ENCODE measurements at regions not wholly inside any gene's neighbourhood (a gene's known extent, or its start where the extent isn't known, plus 50 kb on each side); places are given as distances from the start of the nearest gene placed in this dataset.

DNA sequence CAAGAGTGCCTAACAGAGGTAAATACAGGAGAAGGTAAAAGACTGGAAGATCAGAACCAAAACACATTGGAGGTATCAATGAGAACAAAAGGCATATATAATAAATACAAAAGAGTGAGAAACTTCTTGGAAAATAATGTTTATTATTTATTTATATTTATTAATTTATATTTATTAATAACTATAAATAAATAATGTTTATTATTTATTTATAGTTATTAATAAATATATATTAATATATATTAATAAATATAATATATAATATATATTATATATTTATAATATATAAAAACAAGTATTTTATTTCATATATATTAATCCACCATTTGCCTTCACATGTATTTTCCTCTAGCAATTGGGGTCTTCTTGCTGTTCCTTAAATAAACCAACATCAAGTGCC, 391.9 kb downstream of the GPATCH2 start:
- DNase-seq (ENCODE audit: low spot score) = no peak
- intact Hi-C loops (cut with DNase I) = no loop called here

- DNase-seq (ENCODE audit: low spot score) = no peak
- intact Hi-C loops (cut with DNase I) = no loop called here
Observed at GRCh38 chr1:217230412-217230811, 400.5 kb downstream of the GPATCH2 start.

- no peak for DNase-seq (ENCODE audit: low spot score)
- intact Hi-C loops (cut with DNase I) = no loop called here
Observed at GRCh38 chr1:217228689-217229088, 402.2 kb downstream of the GPATCH2 start.

- DNase-seq (ENCODE audit: low spot score) = no peak
- intact Hi-C loops (cut with DNase I) = no loop called here
Observed at GRCh38 chr1:217224201-217224600, 406.7 kb downstream of the GPATCH2 start.

DNA sequence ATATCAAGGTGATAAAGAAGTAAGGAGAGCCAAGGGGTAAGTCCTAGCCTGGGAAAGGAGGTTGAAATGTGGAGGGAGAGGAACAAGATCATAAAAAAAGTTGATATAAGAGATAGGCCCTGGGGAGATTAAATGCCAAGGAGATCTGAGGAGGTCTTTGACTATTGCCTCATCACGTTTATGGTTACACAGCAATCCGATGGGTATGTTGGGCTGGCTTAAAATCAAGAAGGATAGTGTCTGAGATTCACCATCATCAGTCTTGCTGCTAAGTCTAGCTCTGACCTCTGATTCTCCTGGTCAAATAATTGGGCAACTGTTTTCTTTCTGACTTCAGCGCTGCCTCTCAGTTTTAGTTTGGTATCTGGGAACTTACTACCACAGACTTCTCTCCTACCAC, 416.3 kb downstream of the GPATCH2 start:
- DNase-seq (ENCODE audit: low spot score) = no peak
- intact Hi-C loops (cut with DNase I) = no loop called here

GRCh38 chr1:217211486-217211885, 419.4 kb downstream of the GPATCH2 start:
- intact Hi-C loops (cut with DNase I) = no loop called here
- no peak for DNase-seq (ENCODE audit: low spot score)

- intact Hi-C loops (cut with DNase I) = no loop called here
- no peak for DNase-seq (ENCODE audit: low spot score)
Observed at GRCh38 chr1:217205578-217205977, 425.3 kb downstream of the GPATCH2 start.

- intact Hi-C loops (cut with DNase I) = no loop called here
Observed at GRCh38 chr1:217196616-217197015, 434.3 kb downstream of the GPATCH2 start.

DNA sequence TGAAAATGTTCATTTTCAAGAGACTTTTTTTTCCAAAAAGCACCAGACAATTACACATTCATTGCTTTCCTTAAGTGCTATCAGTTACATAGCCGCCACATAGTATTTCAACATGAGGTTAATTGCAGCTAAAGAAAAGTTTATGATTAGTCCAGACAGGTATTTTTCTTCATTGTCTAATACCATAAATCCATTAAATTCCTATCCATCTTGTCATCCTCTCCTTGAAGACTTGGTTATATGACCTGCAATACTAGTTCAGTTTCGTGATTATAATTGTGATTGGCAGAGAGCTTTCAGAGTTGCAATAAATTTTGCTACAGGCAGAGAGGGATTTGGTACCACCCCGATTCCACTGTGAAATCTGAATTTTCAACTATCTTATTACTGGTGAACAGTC, 437.7 kb downstream of the GPATCH2 start:
- intact Hi-C loops (cut with DNase I) = no loop called here
- no peak for DNase-seq (ENCODE audit: low spot score)

More at GRCh38 chr1:217196616-217197015, 434.3 kb downstream of the GPATCH2 start:
- no peak for DNase-seq (ENCODE audit: low spot score)

DNA sequence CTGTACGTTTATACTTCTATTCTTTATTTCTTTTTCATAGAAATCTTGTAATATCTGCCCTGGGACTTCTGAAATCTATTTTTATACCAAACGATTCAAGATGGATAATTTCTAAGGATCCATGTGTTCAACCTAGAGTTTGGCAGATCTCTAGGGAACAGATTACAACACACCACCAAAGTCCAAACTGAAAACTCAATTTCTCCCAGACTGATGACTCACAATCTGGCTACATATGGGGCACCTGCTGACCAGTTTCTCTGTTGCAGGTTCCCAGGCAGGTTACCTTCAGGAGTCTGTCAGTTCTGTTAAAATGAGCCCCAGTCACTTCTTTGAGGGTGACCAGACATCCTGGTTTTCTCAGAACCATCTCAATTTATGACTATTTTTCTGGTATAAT, 439.4 kb downstream of the GPATCH2 start:
- no peak for DNase-seq (ENCODE audit: low spot score)
- intact Hi-C loops (cut with DNase I) = no loop called here

DNA sequence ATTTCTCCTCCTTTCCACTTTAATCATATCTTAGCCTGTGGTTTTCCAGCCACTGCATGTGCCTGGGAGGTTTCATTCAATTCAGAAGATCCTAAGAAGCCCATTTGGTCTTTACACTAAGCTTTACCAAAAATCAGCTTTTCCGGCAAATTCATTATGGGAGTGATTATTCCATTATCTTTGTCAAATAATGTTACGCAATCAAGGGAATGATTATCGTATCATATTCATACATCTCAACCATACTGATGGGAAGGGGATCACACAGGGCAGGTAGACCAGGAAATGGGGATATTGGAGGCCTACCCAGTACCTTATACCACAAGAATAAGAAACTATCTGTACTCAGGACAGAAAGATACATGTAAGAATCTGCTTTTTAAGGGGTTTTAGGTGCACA, 440.5 kb downstream of the GPATCH2 start:
- intact Hi-C loops (cut with DNase I) = no loop called here
- no peak for DNase-seq (ENCODE audit: low spot score)

DNA sequence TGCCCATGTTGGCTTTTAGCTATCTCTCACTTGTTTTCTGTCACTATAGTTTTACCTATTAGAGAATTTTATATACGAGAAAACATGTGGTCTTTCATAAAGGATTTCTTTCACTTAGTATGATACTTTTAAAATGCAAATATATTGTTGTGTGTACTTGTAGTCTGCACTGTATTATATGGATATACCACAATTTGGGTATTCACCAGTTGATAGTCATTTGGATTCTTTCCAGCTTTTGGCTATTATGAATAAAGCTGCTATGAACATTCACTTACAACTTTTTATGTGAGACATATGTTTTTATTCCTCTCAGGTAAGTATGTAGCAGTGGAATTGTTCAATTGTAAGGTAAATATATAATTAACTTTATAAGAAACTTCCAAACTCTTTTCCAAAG, 441.5 kb downstream of the GPATCH2 start:
- intact Hi-C loops (cut with DNase I) = no loop called here

DNA sequence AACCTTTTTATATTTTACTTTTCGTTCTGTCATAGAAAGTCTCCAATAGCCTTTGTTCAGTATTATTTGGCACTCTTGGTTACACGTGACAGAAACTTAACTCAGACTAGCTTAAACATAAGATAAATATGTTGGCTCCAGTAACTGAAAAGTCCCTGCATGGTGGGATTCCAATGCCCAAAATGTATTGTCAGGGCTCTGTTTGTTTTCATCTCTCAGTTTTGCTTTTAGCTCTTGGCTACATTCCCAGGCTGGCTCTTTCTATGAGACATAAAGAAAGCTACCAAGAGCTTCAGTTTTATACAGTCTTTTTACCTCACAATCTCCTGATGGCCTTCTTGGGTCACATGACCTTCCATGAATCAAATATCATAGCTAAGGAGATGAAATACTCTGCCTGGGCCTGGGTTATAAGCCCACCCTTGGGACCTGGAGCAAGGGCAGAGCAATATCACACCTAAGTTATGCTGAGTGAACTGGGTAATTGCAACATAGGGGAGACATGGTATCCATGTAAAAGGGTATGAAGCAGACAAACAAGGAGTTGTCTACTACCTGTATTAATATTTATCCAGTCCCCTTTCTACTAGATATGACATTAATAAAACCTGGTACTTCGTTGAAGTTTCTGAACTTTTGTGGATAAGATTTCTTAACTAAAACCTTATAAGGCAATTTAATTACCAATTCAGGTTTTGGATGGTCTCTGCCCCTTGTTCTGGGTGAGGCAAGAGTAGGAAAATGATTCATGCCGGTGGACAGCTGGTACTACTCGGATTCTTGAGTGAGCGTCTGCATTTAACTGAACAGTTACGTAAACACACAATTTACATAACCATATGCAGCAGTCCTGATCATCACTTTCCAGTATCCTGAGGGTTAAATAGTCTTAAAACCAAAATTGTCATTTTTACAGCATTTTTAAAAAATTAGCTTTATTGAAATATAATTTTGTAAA, 442.3 kb downstream of the GPATCH2 start:
- intact Hi-C loops (cut with DNase I) = loop anchor here (1.0 kb wide), 1 partner anchor 48 kb away; no protein-coding TSS in a partner anchor
- DNase-seq (ENCODE audit: low spot score) = no peak

More for the DNA sequence above, 441.5 kb downstream of the GPATCH2 start:
- DNase-seq (ENCODE audit: low spot score) = no peak

- DNase-seq (ENCODE audit: low spot score) = no peak
- intact Hi-C loops (cut with DNase I) = no loop called here
Observed at GRCh38 chr1:217186664-217187063, 444.2 kb downstream of the GPATCH2 start.

DNA sequence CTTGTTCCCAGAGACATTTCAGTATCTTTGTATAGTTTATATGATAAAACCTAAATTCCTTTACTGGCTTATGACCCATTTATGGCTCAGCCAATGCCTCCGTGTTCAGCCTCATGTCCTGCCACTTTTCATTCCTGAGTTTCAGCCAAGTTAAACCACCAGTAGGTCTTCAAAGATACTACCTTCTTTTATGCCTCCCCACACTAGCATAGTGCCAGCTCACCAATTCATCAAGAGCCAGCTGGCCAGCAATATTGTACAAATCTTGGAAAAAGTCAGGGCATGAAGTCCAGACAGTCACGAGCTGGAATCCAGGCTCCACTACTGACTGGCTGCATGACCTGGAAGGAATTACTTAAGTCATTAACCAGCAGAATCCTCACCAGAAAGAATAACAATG, 446.0 kb downstream of the GPATCH2 start:
- intact Hi-C loops (cut with DNase I) = loop anchor here (5.0 kb wide), 1 partner anchor 93 kb away; no protein-coding TSS in a partner anchor
- no peak for DNase-seq (ENCODE audit: low spot score)

DNA sequence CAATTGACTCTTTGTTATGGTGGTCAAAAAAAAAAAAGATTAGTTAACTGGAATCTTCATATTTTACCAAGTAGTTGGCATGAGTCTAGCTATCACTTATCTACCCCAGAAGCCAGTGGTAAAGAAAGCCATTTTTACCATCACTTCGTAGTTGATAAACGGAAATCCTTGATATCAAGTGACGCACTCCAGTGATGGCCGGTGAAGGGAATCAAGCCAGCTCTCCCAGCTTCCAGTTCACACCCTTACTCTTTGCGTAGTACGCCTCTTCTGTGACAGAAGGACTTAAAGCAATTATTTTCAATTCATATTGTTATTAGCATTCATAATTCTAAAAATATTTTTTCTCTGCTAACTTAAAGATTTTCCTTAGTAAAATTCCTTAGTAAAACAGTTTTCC, 447.9 kb downstream of the GPATCH2 start:
- intact Hi-C loops (cut with DNase I) = loop anchor here (5.0 kb wide), 1 partner anchor 91 kb away; no protein-coding TSS in a partner anchor

DNA sequence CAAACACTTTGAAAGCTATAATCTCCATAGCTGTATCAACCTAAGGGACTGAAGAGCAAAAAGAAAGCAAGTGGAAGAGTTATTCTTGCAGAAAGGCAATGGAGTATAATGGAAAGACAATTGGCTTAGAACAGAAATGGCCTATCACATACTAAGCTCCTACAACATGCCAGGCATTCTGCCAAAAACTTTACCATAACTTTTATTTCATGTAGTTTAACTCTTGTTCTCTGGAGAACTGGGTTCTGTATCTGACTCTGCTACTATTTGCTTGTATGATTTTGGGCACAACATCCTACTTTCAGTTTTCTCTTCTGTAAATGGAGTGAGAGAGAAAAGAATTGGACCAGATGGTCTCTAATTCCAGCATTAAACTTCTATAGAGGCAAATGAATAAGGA, 449.1 kb downstream of the GPATCH2 start:
- intact Hi-C loops (cut with DNase I) = loop anchor here (5.0 kb wide), 1 partner anchor 89 kb away; no protein-coding TSS in a partner anchor

More for the DNA sequence above, 447.9 kb downstream of the GPATCH2 start:
- no peak for DNase-seq (ENCODE audit: low spot score)

GRCh38 chr1:217181176-217181746, 449.6 kb downstream of the GPATCH2 start:
- intact Hi-C loops (cut with DNase I) = loop anchor here (5.0 kb wide), 1 partner anchor 89 kb away; no protein-coding TSS in a partner anchor
- no peak for DNase-seq (ENCODE audit: low spot score)

More for the DNA sequence above, 449.1 kb downstream of the GPATCH2 start:
- DNase-seq (ENCODE audit: low spot score) = no peak

GRCh38 chr1:217180443-217180842, 450.4 kb downstream of the GPATCH2 start:
- DNase-seq (ENCODE audit: low spot score) = no peak
- intact Hi-C loops (cut with DNase I) = loop anchor here (5.0 kb wide), 1 partner anchor 88 kb away; no protein-coding TSS in a partner anchor

GRCh38 chr1:217164403-217164802, 441.2 kb upstream of the ESRRG start:
- intact Hi-C loops (cut with DNase I) = no loop called here
- no peak for DNase-seq (ENCODE audit: low spot score)

DNA sequence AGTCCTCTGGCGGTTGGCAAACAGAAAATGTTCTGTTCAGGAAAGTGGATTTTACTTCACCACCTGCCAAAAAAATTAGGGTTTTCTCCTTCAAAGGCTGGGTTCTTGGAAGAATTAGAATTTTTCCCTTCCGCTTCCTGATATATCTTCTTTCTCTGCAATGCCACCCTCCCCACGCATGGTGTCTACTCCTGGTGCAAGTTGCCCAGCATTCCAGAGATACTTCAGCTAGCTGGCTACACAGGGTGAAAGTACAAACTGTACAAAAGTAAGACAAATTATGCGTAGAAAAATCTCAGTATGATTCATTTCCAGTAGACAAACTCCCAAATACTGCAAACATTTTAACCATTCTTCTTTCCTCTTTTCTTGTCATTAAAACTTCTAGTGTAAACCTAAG, 430.1 kb upstream of the ESRRG start:
- DNase-seq (ENCODE audit: low spot score) = no peak
- intact Hi-C loops (cut with DNase I) = no loop called here
